ENCODE measurements at regions not wholly inside any gene's neighbourhood (a gene's known extent, or its start where the extent isn't known, plus 50 kb on each side); places are given as distances from the start of the nearest gene placed in this dataset.

DNA sequence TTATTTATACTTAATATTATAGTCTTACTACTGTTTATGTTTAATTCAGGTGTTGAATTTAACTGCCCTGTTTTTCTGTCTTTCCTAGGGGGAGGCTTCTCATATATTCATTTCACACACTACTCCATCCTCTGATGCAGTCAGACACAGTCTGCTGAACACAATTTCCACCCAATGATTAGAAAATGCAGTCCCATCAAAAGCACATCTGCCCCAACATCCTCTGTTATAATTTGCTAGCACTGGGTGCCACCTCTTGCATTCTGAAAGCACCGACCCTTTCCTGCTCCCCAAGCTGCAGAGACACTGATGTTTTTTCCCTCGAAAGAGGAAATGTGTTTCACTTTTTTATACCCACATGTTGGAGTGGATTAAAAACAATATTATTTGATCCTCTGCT lies 474.7 kb downstream of the PID1 start:
- no peak for DNase-seq
- H3K36me3 ChIP-seq (ENCODE audit: insufficient read depth in 1 of 2, low read depth in 1 of 2) = no peaks in the 10 kb centered on the region
- WGBS, 3 donors = 27 to 31% (median 29%) methylated on average over 2 of the region's 2 CpGs

DNA sequence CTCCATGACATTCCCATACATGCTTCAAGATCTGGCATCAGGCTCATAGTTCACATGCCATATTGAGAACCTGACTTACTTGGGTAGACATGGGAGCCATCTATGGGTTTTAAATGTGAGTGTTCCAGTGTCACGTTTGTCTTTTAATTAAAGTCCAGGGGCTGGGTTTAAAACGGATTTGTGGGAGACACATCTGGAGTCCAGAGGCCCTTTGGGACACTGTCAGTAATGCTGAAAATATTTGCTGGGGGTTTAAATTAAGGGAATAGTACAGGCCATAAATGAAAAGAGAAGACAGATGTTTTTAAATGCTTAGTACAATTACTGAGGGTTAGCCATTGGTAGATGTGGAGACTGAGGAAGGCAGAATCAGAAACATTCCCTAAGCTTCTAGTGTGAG lies 478.0 kb downstream of the PID1 start:
- DNase-seq = no peak

More for the DNA sequence above, 474.7 kb downstream of the PID1 start:
- ATAC-seq = no peak
- Histone ChIP-seq H3K9me3 (no peaks in the 10 kb centered on the region), H3K4me1 (no peaks in the 10 kb centered on the region), H3K27me3 (ENCODE audit: insufficient read depth in 3 of 3, low read length in 2 of 3) (no peaks in the 10 kb centered on the region), H3K4me3 (no peak overlapping the region), H3K27ac (no peak overlapping the region)
- TF ChIP-seq, protein P1, sequence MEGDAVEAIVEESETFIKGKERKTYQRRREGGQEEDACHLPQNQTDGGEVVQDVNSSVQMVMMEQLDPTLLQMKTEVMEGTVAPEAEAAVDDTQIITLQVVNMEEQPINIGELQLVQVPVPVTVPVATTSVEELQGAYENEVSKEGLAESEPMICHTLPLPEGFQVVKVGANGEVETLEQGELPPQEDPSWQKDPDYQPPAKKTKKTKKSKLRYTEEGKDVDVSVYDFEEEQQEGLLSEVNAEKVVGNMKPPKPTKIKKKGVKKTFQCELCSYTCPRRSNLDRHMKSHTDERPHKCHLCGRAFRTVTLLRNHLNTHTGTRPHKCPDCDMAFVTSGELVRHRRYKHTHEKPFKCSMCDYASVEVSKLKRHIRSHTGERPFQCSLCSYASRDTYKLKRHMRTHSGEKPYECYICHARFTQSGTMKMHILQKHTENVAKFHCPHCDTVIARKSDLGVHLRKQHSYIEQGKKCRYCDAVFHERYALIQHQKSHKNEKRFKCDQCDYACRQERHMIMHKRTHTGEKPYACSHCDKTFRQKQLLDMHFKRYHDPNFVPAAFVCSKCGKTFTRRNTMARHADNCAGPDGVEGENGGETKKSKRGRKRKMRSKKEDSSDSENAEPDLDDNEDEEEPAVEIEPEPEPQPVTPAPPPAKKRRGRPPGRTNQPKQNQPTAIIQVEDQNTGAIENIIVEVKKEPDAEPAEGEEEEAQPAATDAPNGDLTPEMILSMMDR (IDR thresholded peaks at IDR 0.05) = no peak
- intact Hi-C loops (cut with DNase I) = no loop called here

DNA sequence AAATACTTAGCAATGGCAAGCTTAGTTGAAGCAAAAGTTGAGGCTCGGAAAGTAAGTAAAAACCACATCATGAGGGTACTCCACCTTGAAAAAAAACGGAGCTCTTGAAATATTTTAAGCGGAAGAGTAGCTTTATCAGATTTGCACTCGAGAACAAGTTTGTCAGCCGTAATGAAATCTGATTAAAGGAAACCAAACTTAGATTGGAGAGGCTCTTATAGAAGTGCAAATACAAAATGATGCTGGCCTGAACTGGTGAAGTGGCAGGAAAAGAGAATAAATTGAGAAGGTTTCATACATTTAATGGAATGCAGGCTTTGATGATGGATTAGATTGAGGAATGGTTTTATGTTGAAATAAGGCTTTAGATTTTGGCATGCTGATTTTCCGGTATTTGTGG lies 484.2 kb downstream of the PID1 start:
- ATAC-seq = no peak

More for the DNA sequence above, 478.0 kb downstream of the PID1 start:
- intact Hi-C loops (cut with DNase I) = no loop called here
- no peak overlapping the region for H3K27ac ChIP-seq
- no peaks in the 10 kb centered on the region for H3K4me1 ChIP-seq
- TF ChIP-seq, protein P1 (IDR thresholded peaks at IDR 0.05) = no peak
- no peaks in the 10 kb centered on the region for H3K36me3 ChIP-seq (ENCODE audit: insufficient read depth in 1 of 2, low read depth in 1 of 2)
- H3K9me3 ChIP-seq = no peaks in the 10 kb centered on the region
- ATAC-seq = no peak
- H3K27me3 ChIP-seq (ENCODE audit: insufficient read depth in 3 of 3, low read length in 2 of 3) = no peaks in the 10 kb centered on the region
- no peak overlapping the region for H3K4me3 ChIP-seq
- 12 to 19% (median 15%) methylated on average over 2 of the region's 2 CpGs for WGBS, 3 donors

DNA sequence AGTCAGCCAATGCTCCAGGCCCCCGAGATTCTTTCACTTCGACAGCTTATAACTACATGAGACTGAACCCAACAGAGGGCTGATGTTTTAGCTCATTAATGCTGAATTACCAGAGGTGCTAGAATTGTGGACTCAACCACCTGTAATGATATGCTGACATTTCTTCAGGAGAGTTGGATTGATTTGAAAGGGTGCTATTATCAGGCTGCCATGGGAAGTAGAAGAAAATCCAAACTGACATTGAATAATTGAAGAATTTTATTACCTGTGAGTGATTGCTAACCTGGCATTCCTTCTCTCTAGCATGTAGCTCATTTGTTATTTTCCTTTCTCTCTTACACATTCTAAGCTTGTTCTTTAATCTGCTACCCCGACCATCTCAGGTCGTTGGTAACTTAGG lies 488.8 kb downstream of the PID1 start:
- intact Hi-C loops (cut with DNase I) = no loop called here
- H3K9me3 ChIP-seq = peaks cover 4% of the 10 kb centered on the region
- TF ChIP-seq, protein P1 (IDR thresholded peaks at IDR 0.05) = no peak
- H3K27me3 ChIP-seq (ENCODE audit: insufficient read depth in 3 of 3, low read length in 2 of 3) = no peaks in the 10 kb centered on the region
- H3K36me3 ChIP-seq (ENCODE audit: insufficient read depth in 1 of 2, low read depth in 1 of 2) = no peaks in the 10 kb centered on the region
- no peak for DNase-seq
- no peaks in the 10 kb centered on the region for H3K4me1 ChIP-seq
- H3K27ac ChIP-seq = no peak overlapping the region
- H3K4me3 ChIP-seq = no peak overlapping the region
- WGBS, 3 donors = 72 to 78% (median 76%) methylated on average over 4 of the region's 4 CpGs
- no peak for ATAC-seq

More for the DNA sequence above, 484.2 kb downstream of the PID1 start:
- intact Hi-C loops (cut with DNase I) = no loop called here
- Histone ChIP-seq H3K36me3 (ENCODE audit: insufficient read depth in 1 of 2, low read depth in 1 of 2) (no peaks in the 10 kb centered on the region), H3K27ac (no peak overlapping the region), H3K27me3 (ENCODE audit: insufficient read depth in 3 of 3, low read length in 2 of 3) (no peaks in the 10 kb centered on the region), H3K4me3 (no peak overlapping the region), H3K4me1 (no peaks in the 10 kb centered on the region), H3K9me3 (peaks cover 4% of the 10 kb centered on the region)
- no peak for DNase-seq
- 69 to 73% (median 71%) methylated on average over 6 of the region's 6 CpGs for WGBS, 3 donors
- TF ChIP-seq, protein P1 (IDR thresholded peaks at IDR 0.05) = no peak

DNA sequence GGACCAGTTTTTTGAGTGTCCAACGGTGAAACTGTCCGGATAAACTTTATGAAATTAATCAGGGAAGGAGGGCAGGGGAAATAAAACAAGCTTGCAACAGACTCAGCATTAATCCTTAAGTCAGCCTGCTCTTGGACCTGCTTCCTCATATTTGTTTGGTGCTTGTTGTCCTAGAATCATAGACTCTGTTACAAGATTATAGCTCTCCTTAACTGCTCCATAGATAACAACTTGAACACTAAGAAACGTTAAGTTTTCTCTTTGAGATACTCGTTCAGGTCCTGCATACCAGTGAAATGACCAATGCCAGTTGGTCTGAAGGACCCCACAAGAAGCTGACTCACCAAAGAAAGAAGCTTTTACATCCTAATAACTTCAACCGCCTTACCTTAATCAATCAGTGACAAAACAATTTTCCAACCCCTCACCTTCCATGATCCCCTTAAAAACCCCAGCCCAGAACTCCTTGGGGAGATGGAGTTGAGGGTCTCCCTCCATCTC lies 493.2 kb downstream of the PID1 start:
- WGBS, 3 donors = 73 to 79% (median 75%) methylated on average over 5 of the region's 5 CpGs
- no peak overlapping the region for H3K27ac ChIP-seq
- H3K9me3 ChIP-seq = no peaks in the 10 kb centered on the region
- TF ChIP-seq, protein P1 (IDR thresholded peaks at IDR 0.05) = no peak
- H3K4me3 ChIP-seq = no peak overlapping the region
- no peaks in the 10 kb centered on the region for H3K4me1 ChIP-seq
- H3K27me3 ChIP-seq (ENCODE audit: insufficient read depth in 3 of 3, low read length in 2 of 3) = no peaks in the 10 kb centered on the region
- ATAC-seq (no peak), DNase-seq (no peak)
- intact Hi-C loops (cut with DNase I) = no loop called here
- no peaks in the 10 kb centered on the region for H3K36me3 ChIP-seq (ENCODE audit: insufficient read depth in 1 of 2, low read depth in 1 of 2)

Data from psoas muscle (tissue), 7 donors.